HFF-Myc (cell line): ENCODE measurements at regions not wholly inside any gene's neighbourhood (a gene's known extent, or its start where the extent isn't known, plus 50 kb on each side); places are given as distances from the start of the nearest gene placed in this dataset.
"Not testable (repeated sequence)": the region's sequence is repeated elsewhere in the genome, so short reads cannot be mapped to it uniquely, and the experiment has no call there.

Experiments
- DNase-seq: peaks from one replicate; pipeline ENCODE4 v3.0.0-alpha.2; 2011; ENCODE audit warnings: low read depth; ENCODE audit errors: extremely low read depth
- H3K4me3 ChIP-seq: replicated peaks from 2 replicates; pipeline ENCODE4 v1.5.1; 2011; ENCODE audit warnings: low read depth, mild to moderate bottlenecking, control low read depth, low read length
- CTCF ChIP-seq: IDR thresholded peaks from 2 replicates; pipeline ENCODE4 v1.5.1; 2012; ENCODE audit warnings: mild to moderate bottlenecking, low read depth, low read length, control low read depth; ENCODE audit errors: missing control alignments

- DNase-seq, result no peak
- TF ChIP-seq CTCF, result no peak
- H3K4me3 ChIP-seq, result no peak overlapping the region
These were observed 419.1 kb upstream of the LCORL start for GRCh38 chr4:18440527-18441202.

GRCh38 chr4:18439311-18439710 lies 417.8 kb upstream of the LCORL start:
- H3K4me3 ChIP-seq, result no peak overlapping the region
- no peak for TF ChIP-seq CTCF
- no peak for DNase-seq

- H3K4me3 ChIP-seq, result no peak overlapping the region
- no peak for DNase-seq
- no peak for TF ChIP-seq CTCF
These were observed 414.2 kb upstream of the LCORL start for GRCh38 chr4:18435781-18436180.

- DNase-seq, result no peak
- TF ChIP-seq CTCF, result no peak
- H3K4me3 ChIP-seq, result no peak overlapping the region
These were observed 401.1 kb upstream of the LCORL start for GRCh38 chr4:18422685-18423084.

GRCh38 chr4:18421519-18421918 lies 400.0 kb upstream of the LCORL start:
- no peak overlapping the region for H3K4me3 ChIP-seq
- TF ChIP-seq CTCF, result no peak
- no peak for DNase-seq

GRCh38 chr4:18419780-18420179 lies 398.2 kb upstream of the LCORL start:
- H3K4me3 ChIP-seq, result no peak overlapping the region
- DNase-seq, result no peak
- no peak for TF ChIP-seq CTCF

- H3K4me3 ChIP-seq, DNase-seq: not testable (repeated sequence)
These were observed 396.8 kb upstream of the LCORL start for GRCh38 chr4:18418195-18418898.

GRCh38 chr4:18417651-18418050 lies 396.1 kb upstream of the LCORL start:
- not testable (repeated sequence) for H3K4me3 ChIP-seq, DNase-seq
